GM23248 (cell line): ENCODE measurements at regions not wholly inside any gene's neighbourhood (a gene's known extent, or its start where the extent isn't known, plus 50 kb on each side); places are given as distances from the start of the nearest gene placed in this dataset.

Experiments used
- EZH2 ChIP-seq: fragments of 200-600 bp; sonication (generic); IDR thresholded peaks from 2 replicates; pipeline ENCODE4 v1.6.1; 2018; ENCODE audit warnings: antibody characterized with exemption, mild to moderate bottlenecking; ENCODE audit not compliant: insufficient read depth, poor library complexity, severe bottlenecking
- EZH2phosphoT487 ChIP-seq: fragments of 200-600 bp; sonication (generic); IDR thresholded peaks from 2 replicates; pipeline ENCODE4 v1.6.1; 2018; ENCODE audit warnings: antibody characterized with exemption, moderate library complexity, mild to moderate bottlenecking, low read depth; ENCODE audit not compliant: insufficient read depth

DNA sequence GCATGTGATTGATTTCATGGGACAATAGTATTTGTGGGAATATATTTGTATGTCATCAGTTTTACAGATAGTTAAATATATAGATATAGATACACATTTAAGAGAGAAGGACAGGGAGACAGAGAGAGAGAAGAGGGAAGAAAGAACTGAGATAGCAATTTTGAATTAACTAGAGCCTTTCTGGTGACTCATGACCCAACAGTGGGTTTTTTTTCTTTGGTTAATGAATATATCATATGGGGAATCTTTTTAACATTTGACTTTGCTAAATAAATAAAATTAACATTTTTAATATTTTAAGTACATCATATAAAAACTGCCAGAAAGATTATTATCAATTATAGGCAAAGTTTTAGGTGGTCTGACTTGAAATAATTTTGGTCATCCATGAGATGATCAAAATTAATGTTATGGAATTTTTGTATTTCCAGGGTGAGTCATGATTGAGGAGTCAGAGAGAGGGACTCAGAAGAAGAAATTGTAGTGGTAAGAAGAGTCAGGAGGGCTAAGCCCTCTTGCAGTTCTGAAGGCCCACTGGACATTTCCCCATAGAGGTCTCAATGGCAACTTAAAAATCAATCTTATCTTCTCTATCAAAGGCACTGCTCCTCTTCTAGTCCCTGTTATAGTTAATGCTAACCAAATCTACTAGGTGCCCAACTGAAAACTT is 508.1 kb upstream of the MAP3K7 start:
- TF ChIP-seq EZH2phosphoT487 (no peak), EZH2 (no peak)
